Breast epithelium (tissue), 3 donors: ENCODE measurements at regions not wholly inside any gene's neighbourhood (a gene's known extent, or its start where the extent isn't known, plus 50 kb on each side); places are given as distances from the start of the nearest gene placed in this dataset.

Source experiments
- POLR2A ChIP-seq: fragments of 450-650 bp; IDR thresholded peaks from one replicate; pipeline ENCODE4 v1.6.1; 2016; ENCODE audit warnings: antibody characterized with exemption, mild to moderate bottlenecking, moderate library complexity
- POLR2AphosphoS5 ChIP-seq, 3 donors: sonication (generic); formaldehyde crosslinking; IDR thresholded peaks; one replicate each; pipeline ENCODE4 v1.6.1; 2017; ENCODE audit warnings: antibody characterized with exemption in 3 of 3
- TF ChIP-seq, protein P1 (sequence below), 3 donors: fragments of 450-650 bp; IDR thresholded peaks; one replicate each; pipeline ENCODE4 v1.5.1; 2016 to 2017; ENCODE audit warnings: antibody characterized with exemption in 3 of 3, mild to moderate bottlenecking in 3 of 3, moderate library complexity in 3 of 3

DNA sequence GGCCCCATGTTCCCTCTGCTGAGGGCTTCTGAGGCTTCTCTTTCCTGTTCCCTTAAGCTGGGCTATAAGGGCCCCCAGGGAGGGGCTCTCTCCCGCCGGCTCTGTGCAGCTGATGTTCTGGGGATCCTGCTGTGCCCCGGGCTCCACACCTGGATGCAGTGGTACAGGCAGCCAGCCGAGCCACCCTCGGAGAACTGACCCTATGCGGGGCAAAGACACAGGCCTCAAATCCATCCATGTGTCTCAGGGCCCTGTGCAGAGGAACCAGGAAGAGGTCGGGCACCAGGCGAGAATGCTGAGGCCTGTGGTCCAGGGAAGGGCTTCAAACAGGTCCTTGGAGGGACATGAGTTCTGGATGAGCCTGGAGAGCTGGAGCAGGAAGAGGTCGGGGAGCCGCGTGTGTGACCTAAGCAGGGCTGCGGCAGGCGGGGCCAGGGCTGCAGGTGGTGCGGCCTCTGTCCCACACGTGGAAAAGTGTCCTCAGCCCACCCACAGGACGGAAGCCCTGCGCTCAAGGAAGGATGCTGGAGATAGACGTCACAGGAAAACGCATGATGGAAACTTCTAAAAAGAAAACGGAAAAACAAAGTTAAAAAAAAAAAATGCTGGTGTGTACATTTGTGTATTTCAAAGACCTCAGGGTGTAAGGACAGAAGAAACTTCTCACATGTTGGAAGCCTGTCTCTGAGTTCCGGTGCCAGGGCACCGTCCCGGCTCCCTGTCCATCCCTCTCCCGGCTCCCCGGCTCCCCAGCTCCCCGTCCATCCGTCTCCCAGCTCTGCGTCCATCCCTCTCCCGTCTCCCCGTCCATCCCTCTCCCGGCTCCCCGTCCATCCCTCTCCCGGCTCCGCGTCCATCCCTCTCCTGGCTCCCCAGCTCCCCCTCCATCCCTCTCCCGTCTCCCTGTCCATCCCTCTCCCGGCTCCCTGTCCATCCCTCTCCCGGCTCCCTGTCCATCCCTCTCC is 1149.2 kb downstream of the BRD1 start:
- TF ChIP-seq, protein P1, sequence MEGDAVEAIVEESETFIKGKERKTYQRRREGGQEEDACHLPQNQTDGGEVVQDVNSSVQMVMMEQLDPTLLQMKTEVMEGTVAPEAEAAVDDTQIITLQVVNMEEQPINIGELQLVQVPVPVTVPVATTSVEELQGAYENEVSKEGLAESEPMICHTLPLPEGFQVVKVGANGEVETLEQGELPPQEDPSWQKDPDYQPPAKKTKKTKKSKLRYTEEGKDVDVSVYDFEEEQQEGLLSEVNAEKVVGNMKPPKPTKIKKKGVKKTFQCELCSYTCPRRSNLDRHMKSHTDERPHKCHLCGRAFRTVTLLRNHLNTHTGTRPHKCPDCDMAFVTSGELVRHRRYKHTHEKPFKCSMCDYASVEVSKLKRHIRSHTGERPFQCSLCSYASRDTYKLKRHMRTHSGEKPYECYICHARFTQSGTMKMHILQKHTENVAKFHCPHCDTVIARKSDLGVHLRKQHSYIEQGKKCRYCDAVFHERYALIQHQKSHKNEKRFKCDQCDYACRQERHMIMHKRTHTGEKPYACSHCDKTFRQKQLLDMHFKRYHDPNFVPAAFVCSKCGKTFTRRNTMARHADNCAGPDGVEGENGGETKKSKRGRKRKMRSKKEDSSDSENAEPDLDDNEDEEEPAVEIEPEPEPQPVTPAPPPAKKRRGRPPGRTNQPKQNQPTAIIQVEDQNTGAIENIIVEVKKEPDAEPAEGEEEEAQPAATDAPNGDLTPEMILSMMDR (IDR thresholded peaks at IDR 0.05), result no peak
- TF ChIP-seq POLR2AphosphoS5 (IDR thresholded peaks at IDR 0.05) (no peak), POLR2A (no peak)
